SK-N-SH (cell line): ENCODE measurements at regions not wholly inside any gene's neighbourhood (a gene's known extent, or its start where the extent isn't known, plus 50 kb on each side); places are given as distances from the start of the nearest gene placed in this dataset.

Experiments
- CTCF ChIA-PET: fragments of 300-600, 350-600 bp; formaldehyde crosslinking; extraction: SDS; loops from one replicate; lab custom pipeline; 2021; lab: Yijun Ruan, JAX
- POLR2A ChIA-PET: fragments of 350-600 bp; sonication (Branson Sonifier 250); formaldehyde crosslinking; extraction: SDS; loops from one replicate; lab custom pipeline; 2020; ENCODE audit warnings: antibody characterized with exemption, inconsistent platforms; lab: Yijun Ruan, JAX
- DNase-seq: peaks from one replicate; pipeline ENCODE4 v3.0.0; 2012
- H2AFZ ChIP-seq: fragments of 200-600 bp; sonication (generic); 2 replicates; pipeline ENCODE4 v1.8.1; 2016; ENCODE audit warnings: antibody characterized with exemption, mild to moderate bottlenecking, low read depth
- H3F3A ChIP-seq: fragments of 200-600 bp; sonication (generic); replicated peaks from 2 replicates; pipeline ENCODE3; 2016; ENCODE audit warnings: antibody characterized with exemption, mild to moderate bottlenecking; ENCODE audit not compliant: insufficient read depth
- H3K27ac ChIP-seq, 2 experiments: fragments of 200-500 bp in 1 of 2; fragments of 200-600 bp in 1 of 2; sonication (Bioruptor generic) in 1 of 2; sonication (generic), shearing (Covaris generic) in 1 of 2; 2 replicates each; pipeline versions ENCODE4 v1.5.1 to v1.6.1; 2014 to 2016; ENCODE audit warnings: low read depth in 2 of 2, inconsistent platforms in 1 of 2, low read length in 1 of 2, mild to moderate bottlenecking in 1 of 2, mixed read lengths in 1 of 2
- H3K27me3 ChIP-seq: fragments of 200-600 bp; sonication (generic), shearing (Covaris generic); 2 replicates; pipeline ENCODE4 v1.6.1; 2016; ENCODE audit warnings: mixed run types; ENCODE audit not compliant: insufficient read depth
- H3K36me3 ChIP-seq, 2 experiments: fragments of 200-500 bp in 1 of 2; fragments of 200-600 bp in 1 of 2; sonication (Bioruptor generic) in 1 of 2; sonication (generic) in 1 of 2; replicated peaks in 1 of 2; 2 replicates each; pipeline versions ENCODE3 to v1.5.1; 2014 to 2016; ENCODE audit warnings: low read length in 1 of 2, mild to moderate bottlenecking in 1 of 2; ENCODE audit not compliant: insufficient read depth in 2 of 2, control insufficient read depth in 1 of 2
- H3K4me1 ChIP-seq, 2 experiments: fragments of 200-500 bp in 1 of 2; fragments of 200-600 bp in 1 of 2; sonication (Bioruptor generic) in 1 of 2; sonication (generic), shearing (Covaris generic) in 1 of 2; 2 replicates each; pipeline versions ENCODE4 v1.5.1 to v1.6.1; 2014 to 2016; ENCODE audit warnings: low read depth in 1 of 2, low read length in 1 of 2, mixed run types in 1 of 2; ENCODE audit not compliant: insufficient read depth in 2 of 2, control insufficient read depth in 1 of 2
- H3K4me2 ChIP-seq: fragments of 200-600 bp; sonication (generic), shearing (Covaris generic); 2 replicates; pipeline ENCODE4 v1.6.1; 2017; ENCODE audit warnings: mixed run types
- H3K4me3 ChIP-seq, 2 experiments: fragments of 200-500 bp in 1 of 2; fragments of 200-600 bp in 1 of 2; sonication (Bioruptor generic) in 1 of 2; sonication (generic), shearing (Covaris generic) in 1 of 2; 2 replicates each; pipeline versions ENCODE4 v1.5.1 to v1.8.1; 2014 to 2016; ENCODE audit warnings: low read depth in 2 of 2, inconsistent platforms in 1 of 2, low read length in 1 of 2, mild to moderate bottlenecking in 1 of 2, mixed read lengths in 1 of 2, moderate library complexity in 1 of 2
- H3K79me2 ChIP-seq: fragments of 200-600 bp; sonication (generic); 2 replicates; pipeline ENCODE4 v1.8.1; 2017; ENCODE audit warnings: mild to moderate bottlenecking; ENCODE audit not compliant: insufficient read depth
- H3K9ac ChIP-seq: fragments of 200-600 bp; sonication (generic); 2 replicates; pipeline ENCODE4 v1.6.1; 2017; ENCODE audit warnings: mixed run types
- H3K9me2 ChIP-seq: fragments of 200-600 bp; sonication (generic); 2 replicates; pipeline ENCODE4 v1.6.1; 2017; ENCODE audit warnings: mixed run types
- H3K9me3 ChIP-seq: fragments of 200-600 bp; sonication (generic); 2 replicates; pipeline ENCODE4 v1.6.1; 2017; ENCODE audit warnings: mixed run types, mild to moderate bottlenecking, moderate library complexity
- H4K20me1 ChIP-seq: fragments of 200-600 bp; sonication (generic); 2 replicates; pipeline ENCODE4 v1.6.1; 2017; ENCODE audit warnings: mild to moderate bottlenecking, mixed run types; ENCODE audit not compliant: insufficient read depth
- CHD2 ChIP-seq: fragments of 150-350 bp; IDR thresholded peaks from 2 replicates; pipeline ENCODE4 v1.6.1; 2018; ENCODE audit warnings: low read length; ENCODE audit not compliant: partially characterized antibody
- ELF1 ChIP-seq: IDR thresholded peaks from 2 replicates; pipeline ENCODE4 v1.4.0; 2012
- EP300 ChIP-seq, 2 experiments: IDR thresholded peaks; 2 replicates each; pipeline versions ENCODE4 v1.4.0 to v1.6.1; 2012; ENCODE audit warnings: borderline replicate concordance in 1 of 2, low read depth in 1 of 2, low read length in 1 of 2
- EZH2phosphoT487 ChIP-seq: fragments of 200-600 bp; sonication (generic); IDR thresholded peaks from 2 replicates; pipeline ENCODE4 v1.6.1; 2017; ENCODE audit warnings: low read depth, mixed run types, mild to moderate bottlenecking, antibody characterized with exemption, moderate library complexity, borderline replicate concordance
- FOSL2 ChIP-seq: IDR thresholded peaks from 2 replicates; pipeline ENCODE4 v1.4.0; 2012; ENCODE audit warnings: low read depth, mild to moderate bottlenecking, moderate library complexity, borderline replicate concordance
- FOXJ3 ChIP-seq: sonication (generic); formaldehyde crosslinking; IDR thresholded peaks from 2 replicates; pipeline ENCODE4 v1.5.1; 2020; ENCODE audit warnings: mild to moderate bottlenecking, missing genetic modification reagents
- GATA2 ChIP-seq: sonication (generic); formaldehyde crosslinking; IDR thresholded peaks from 2 replicates; pipeline ENCODE4 v1.5.0; 2020; ENCODE audit warnings: mild to moderate bottlenecking, missing genetic modification reagents
- JUND ChIP-seq: IDR thresholded peaks from 2 replicates; pipeline ENCODE4 v1.4.0; 2012
- MXI1 ChIP-seq: IDR thresholded peaks from 2 replicates; pipeline ENCODE4 v1.6.1; 2012; ENCODE audit warnings: mild to moderate bottlenecking, low read depth, low read length, improper control_type of control experiment
- POLR2AphosphoS5 ChIP-seq: IDR thresholded peaks from 2 replicates; pipeline ENCODE4 v1.6.1; 2012; ENCODE audit warnings: low read depth, low read length
- RAD21 ChIP-seq: IDR thresholded peaks from 2 replicates; pipeline ENCODE4 v1.6.1; 2012; ENCODE audit warnings: mild to moderate bottlenecking, low read length
- RCOR1 ChIP-seq: fragments of 150-350 bp; IDR thresholded peaks from 2 replicates; pipeline ENCODE4 v1.6.1; 2017; ENCODE audit warnings: antibody characterized with exemption, low read length
- RFX5 ChIP-seq: IDR thresholded peaks from 2 replicates; pipeline ENCODE4 v1.6.1; 2012; ENCODE audit warnings: mild to moderate bottlenecking, improper control_type of control experiment, low read length
- TEAD4 ChIP-seq: IDR thresholded peaks from 2 replicates; pipeline ENCODE4 v1.4.0; 2012; ENCODE audit warnings: mild to moderate bottlenecking, borderline replicate concordance; ENCODE audit not compliant: insufficient read depth
- WGBS: methylation state at CpG from one replicate; pipeline ENCODE4 v1.1.6; 2017; ENCODE audit warnings: low lambda C conversion rate; 5-methylcytosine and 5-hydroxymethylcytosine counted together
- TF ChIP-seq, protein P1 (sequence below): IDR thresholded peaks from 2 replicates; pipeline ENCODE4 v1.4.0; 2012; ENCODE audit warnings: low read depth, borderline replicate concordance
- TF ChIP-seq, protein P2 (sequence below): IDR thresholded peaks from 2 replicates; pipeline ENCODE4 v1.6.1; 2012; ENCODE audit warnings: mild to moderate bottlenecking, low read depth, low read length, moderate library complexity
- TF ChIP-seq, protein P3 (sequence below): fragments of 200-600 bp; sonication (generic); IDR thresholded peaks from 2 replicates; pipeline ENCODE4 v1.6.1; 2017; ENCODE audit warnings: antibody characterized with exemption, mild to moderate bottlenecking, moderate library complexity
- TF ChIP-seq, protein P4 (sequence below): IDR thresholded peaks from 2 replicates; pipeline ENCODE4; 2012
- TF ChIP-seq, protein P5 (sequence below): IDR thresholded peaks from 2 replicates; pipeline ENCODE4 v1.4.0; 2012; ENCODE audit warnings: low read depth
- TF ChIP-seq, protein P6 (sequence below): fragments of 150-350 bp; IDR thresholded peaks from 2 replicates; pipeline ENCODE4 v1.6.1; 2016; ENCODE audit warnings: mild to moderate bottlenecking, low read depth, low read length
- TF ChIP-seq, protein P7 (sequence below): fragments of 150-350 bp; IDR thresholded peaks from 2 replicates; pipeline ENCODE4 v1.6.1; 2017; ENCODE audit warnings: antibody characterized with exemption, low read length, low read depth, borderline replicate concordance

DNA sequence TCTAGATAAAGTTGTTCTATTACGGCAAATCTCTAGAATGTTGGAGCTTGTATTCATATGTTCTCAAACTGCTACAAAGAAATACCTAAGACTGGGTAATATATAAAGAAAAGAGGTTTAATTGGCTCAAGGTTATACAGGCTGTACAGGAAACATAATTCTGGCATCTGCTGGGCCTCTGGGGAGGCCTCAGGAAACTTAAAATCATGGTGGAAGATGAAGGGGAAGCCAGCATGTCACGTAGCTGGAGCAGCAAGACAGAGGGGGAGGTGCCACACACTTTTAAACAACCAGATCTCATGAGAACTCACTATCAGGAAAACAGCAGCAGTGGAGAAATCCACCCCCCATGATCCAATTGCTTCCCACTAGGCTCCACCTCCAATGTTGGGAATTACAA lies 390.4 kb upstream of the ADGRL4 start (continued):
- TF ChIP-seq, protein P1, sequence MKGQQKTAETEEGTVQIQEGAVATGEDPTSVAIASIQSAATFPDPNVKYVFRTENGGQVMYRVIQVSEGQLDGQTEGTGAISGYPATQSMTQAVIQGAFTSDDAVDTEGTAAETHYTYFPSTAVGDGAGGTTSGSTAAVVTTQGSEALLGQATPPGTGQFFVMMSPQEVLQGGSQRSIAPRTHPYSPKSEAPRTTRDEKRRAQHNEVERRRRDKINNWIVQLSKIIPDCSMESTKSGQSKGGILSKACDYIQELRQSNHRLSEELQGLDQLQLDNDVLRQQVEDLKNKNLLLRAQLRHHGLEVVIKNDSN: no peak
- TF ChIP-seq EZH2phosphoT487: no peak
- no peak for TF ChIP-seq GATA2 (CRISPR knock-in tag)
- no peak for TF ChIP-seq RCOR1

DNA sequence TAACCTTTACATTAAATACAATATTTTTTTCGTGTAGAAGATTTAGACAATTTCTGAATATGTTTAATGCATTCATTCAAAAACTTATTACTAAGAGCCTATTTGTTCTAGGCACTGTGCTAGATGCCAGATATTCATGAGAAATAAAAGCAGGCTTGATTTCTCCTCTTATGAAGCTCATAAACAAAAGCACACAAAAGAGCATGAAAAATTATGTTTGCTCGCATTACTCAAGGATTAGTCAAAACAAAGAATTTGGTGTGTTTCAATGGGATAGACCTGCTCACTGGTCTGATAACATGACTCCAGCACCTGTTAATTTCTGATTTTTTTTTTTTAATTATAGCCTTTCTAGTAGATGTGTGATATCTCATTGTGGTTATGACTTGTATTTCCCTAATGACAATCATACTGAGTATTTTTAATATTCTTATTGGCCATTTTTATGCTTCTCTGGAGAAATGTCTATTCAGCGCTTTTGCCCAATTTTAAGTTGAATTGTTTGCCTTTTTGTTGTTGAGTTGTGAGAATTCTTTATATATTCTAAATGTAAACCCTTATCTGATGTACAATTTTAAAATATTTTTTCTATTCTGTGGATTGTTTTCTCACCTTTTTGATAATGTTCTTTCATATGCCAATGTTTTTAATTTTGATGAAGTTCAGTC lies 382.3 kb upstream of the ADGRL4 start:
- Histone ChIP-seq H3F3A (no peaks in the 10 kb centered on the region), H3K4me1 (no peaks in the 10 kb centered on the region)

More for the DNA sequence above, 382.3 kb upstream of the ADGRL4 start:
- Histone ChIP-seq H3K27me3 (no peaks in the 10 kb centered on the region), H3K4me3 (no peak overlapping the region), H3K9me2 (no peaks in the 10 kb centered on the region), H2AFZ (no peak overlapping the region), H3K79me2 (no peaks in the 10 kb centered on the region), H3K9me3 (no peaks in the 10 kb centered on the region), H4K20me1 (no peaks in the 10 kb centered on the region), H3K4me2 (no peak overlapping the region), H3K36me3 (no peaks in the 10 kb centered on the region), H3K9ac (no peak overlapping the region), H3K27ac (no peak overlapping the region)
- TF ChIP-seq POLR2AphosphoS5: no peak
- TF ChIP-seq, protein P2, sequence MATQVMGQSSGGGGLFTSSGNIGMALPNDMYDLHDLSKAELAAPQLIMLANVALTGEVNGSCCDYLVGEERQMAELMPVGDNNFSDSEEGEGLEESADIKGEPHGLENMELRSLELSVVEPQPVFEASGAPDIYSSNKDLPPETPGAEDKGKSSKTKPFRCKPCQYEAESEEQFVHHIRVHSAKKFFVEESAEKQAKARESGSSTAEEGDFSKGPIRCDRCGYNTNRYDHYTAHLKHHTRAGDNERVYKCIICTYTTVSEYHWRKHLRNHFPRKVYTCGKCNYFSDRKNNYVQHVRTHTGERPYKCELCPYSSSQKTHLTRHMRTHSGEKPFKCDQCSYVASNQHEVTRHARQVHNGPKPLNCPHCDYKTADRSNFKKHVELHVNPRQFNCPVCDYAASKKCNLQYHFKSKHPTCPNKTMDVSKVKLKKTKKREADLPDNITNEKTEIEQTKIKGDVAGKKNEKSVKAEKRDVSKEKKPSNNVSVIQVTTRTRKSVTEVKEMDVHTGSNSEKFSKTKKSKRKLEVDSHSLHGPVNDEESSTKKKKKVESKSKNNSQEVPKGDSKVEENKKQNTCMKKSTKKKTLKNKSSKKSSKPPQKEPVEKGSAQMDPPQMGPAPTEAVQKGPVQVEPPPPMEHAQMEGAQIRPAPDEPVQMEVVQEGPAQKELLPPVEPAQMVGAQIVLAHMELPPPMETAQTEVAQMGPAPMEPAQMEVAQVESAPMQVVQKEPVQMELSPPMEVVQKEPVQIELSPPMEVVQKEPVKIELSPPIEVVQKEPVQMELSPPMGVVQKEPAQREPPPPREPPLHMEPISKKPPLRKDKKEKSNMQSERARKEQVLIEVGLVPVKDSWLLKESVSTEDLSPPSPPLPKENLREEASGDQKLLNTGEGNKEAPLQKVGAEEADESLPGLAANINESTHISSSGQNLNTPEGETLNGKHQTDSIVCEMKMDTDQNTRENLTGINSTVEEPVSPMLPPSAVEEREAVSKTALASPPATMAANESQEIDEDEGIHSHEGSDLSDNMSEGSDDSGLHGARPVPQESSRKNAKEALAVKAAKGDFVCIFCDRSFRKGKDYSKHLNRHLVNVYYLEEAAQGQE: no peak
- no peak for TF ChIP-seq EZH2phosphoT487
- TF ChIP-seq, protein P3, sequence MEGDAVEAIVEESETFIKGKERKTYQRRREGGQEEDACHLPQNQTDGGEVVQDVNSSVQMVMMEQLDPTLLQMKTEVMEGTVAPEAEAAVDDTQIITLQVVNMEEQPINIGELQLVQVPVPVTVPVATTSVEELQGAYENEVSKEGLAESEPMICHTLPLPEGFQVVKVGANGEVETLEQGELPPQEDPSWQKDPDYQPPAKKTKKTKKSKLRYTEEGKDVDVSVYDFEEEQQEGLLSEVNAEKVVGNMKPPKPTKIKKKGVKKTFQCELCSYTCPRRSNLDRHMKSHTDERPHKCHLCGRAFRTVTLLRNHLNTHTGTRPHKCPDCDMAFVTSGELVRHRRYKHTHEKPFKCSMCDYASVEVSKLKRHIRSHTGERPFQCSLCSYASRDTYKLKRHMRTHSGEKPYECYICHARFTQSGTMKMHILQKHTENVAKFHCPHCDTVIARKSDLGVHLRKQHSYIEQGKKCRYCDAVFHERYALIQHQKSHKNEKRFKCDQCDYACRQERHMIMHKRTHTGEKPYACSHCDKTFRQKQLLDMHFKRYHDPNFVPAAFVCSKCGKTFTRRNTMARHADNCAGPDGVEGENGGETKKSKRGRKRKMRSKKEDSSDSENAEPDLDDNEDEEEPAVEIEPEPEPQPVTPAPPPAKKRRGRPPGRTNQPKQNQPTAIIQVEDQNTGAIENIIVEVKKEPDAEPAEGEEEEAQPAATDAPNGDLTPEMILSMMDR: no peak
- no peak for TF ChIP-seq FOXJ3 (CRISPR knock-in tag)
- TF ChIP-seq, protein P4, sequence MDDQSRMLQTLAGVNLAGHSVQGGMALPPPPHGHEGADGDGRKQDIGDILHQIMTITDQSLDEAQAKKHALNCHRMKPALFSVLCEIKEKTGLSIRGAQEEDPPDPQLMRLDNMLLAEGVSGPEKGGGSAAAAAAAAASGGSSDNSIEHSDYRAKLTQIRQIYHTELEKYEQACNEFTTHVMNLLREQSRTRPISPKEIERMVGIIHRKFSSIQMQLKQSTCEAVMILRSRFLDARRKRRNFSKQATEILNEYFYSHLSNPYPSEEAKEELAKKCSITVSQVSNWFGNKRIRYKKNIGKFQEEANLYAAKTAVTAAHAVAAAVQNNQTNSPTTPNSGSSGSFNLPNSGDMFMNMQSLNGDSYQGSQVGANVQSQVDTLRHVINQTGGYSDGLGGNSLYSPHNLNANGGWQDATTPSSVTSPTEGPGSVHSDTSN: no peak
- no peak for TF ChIP-seq ELF1
- TF ChIP-seq FOSL2: no peak
- no peak for TF ChIP-seq CHD2
- TF ChIP-seq, protein P5, sequence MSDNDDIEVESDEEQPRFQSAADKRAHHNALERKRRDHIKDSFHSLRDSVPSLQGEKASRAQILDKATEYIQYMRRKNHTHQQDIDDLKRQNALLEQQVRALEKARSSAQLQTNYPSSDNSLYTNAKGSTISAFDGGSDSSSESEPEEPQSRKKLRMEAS: no peak
- no peak for TF ChIP-seq MXI1
- no peak for TF ChIP-seq RAD21
- no peak for TF ChIP-seq RCOR1
- TF ChIP-seq EP300 (IDR thresholded peaks at IDR 0.05; ENCODE audit: borderline replicate concordance in 1 of 2, low read depth in 1 of 2, low read length in 1 of 2): no peak
- TF ChIP-seq, protein P6, sequence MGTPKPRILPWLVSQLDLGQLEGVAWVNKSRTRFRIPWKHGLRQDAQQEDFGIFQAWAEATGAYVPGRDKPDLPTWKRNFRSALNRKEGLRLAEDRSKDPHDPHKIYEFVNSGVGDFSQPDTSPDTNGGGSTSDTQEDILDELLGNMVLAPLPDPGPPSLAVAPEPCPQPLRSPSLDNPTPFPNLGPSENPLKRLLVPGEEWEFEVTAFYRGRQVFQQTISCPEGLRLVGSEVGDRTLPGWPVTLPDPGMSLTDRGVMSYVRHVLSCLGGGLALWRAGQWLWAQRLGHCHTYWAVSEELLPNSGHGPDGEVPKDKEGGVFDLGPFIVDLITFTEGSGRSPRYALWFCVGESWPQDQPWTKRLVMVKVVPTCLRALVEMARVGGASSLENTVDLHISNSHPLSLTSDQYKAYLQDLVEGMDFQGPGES: no peak
- TF ChIP-seq, protein P7, sequence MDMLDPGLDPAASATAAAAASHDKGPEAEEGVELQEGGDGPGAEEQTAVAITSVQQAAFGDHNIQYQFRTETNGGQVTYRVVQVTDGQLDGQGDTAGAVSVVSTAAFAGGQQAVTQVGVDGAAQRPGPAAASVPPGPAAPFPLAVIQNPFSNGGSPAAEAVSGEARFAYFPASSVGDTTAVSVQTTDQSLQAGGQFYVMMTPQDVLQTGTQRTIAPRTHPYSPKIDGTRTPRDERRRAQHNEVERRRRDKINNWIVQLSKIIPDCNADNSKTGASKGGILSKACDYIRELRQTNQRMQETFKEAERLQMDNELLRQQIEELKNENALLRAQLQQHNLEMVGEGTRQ: no peak
- no peak for TF ChIP-seq GATA2 (CRISPR knock-in tag)
- no peak for TF ChIP-seq JUND
- no peak for TF ChIP-seq TEAD4
- no peak for TF ChIP-seq RFX5
- 82% methylated on average over 3 of the region's 3 CpGs for WGBS
- CTCF ChIA-PET: interaction anchor here (0.8 to 1.5 kb wide), 2 partner anchors 10 to 13 kb away, joined by 3 read pairs; no protein-coding TSS in a partner anchor
- no peak for DNase-seq
- POLR2A ChIA-PET: no interaction called here
